ENCODE measurements at regions not wholly inside any gene's neighbourhood (a gene's known extent, or its start where the extent isn't known, plus 50 kb on each side); places are given as distances from the start of the nearest gene placed in this dataset.

- no peak for ATAC-seq
Measured at GRCh38 chr2:126775300-126775985, 119.5 kb downstream of the GYPC start.

GRCh38 chr2:126776255-126776654 lies 120.3 kb downstream of the GYPC start:
- no peak for ATAC-seq

GRCh38 chr2:126776692-126777619 lies 121.0 kb downstream of the GYPC start:
- peak; percentile 83 to 85 for ATAC-seq

GRCh38 chr2:126777620-126777978 lies 121.1 kb upstream of the TEX51 start:
- ATAC-seq: no peak

- no peak for ATAC-seq
Measured at GRCh38 chr2:126778561-126779501, 119.9 kb upstream of the TEX51 start.

- ATAC-seq: no peak
Measured at GRCh38 chr2:126781206-126781605, 117.5 kb upstream of the TEX51 start.

GRCh38 chr2:126781806-126782205 lies 116.9 kb upstream of the TEX51 start:
- ATAC-seq: no peak

GRCh38 chr2:126782648-126783047 lies 116.0 kb upstream of the TEX51 start:
- no peak for ATAC-seq

GRCh38 chr2:126783341-126783740 lies 115.3 kb upstream of the TEX51 start:
- no peak for ATAC-seq

GRCh38 chr2:126784045-126784444 lies 114.6 kb upstream of the TEX51 start:
- no peak for ATAC-seq

GRCh38 chr2:126784621-126785020 lies 114.1 kb upstream of the TEX51 start:
- ATAC-seq: no peak

GRCh38 chr2:126785236-126785635 lies 113.5 kb upstream of the TEX51 start:
- no peak for ATAC-seq

GRCh38 chr2:126785862-126786261 lies 112.8 kb upstream of the TEX51 start:
- ATAC-seq: no peak

- ATAC-seq: no peak
Measured at GRCh38 chr2:126786765-126787164, 111.9 kb upstream of the TEX51 start.

- ATAC-seq: no peak
Measured at GRCh38 chr2:126787289-126787688, 111.4 kb upstream of the TEX51 start.

GRCh38 chr2:126788113-126788512 lies 110.6 kb upstream of the TEX51 start:
- ATAC-seq: no peak

GRCh38 chr2:126788652-126789051 lies 110.0 kb upstream of the TEX51 start:
- ATAC-seq: no peak

GRCh38 chr2:126790987-126791780 lies 107.5 kb upstream of the TEX51 start:
- no peak for ATAC-seq

- ATAC-seq: no peak
Measured at GRCh38 chr2:126792186-126792585, 106.5 kb upstream of the TEX51 start.

- ATAC-seq: no peak
Measured at GRCh38 chr2:126792993-126793392, 105.7 kb upstream of the TEX51 start.

- ATAC-seq: no peak
Measured at GRCh38 chr2:126793885-126794613, 104.6 kb upstream of the TEX51 start.

Measured in activated CD4-positive, CD25-positive, alpha-beta regulatory T cell treated with anti-CD3 and anti-CD28 coated beads, Interleukin-2, amount 50 U/mL, for 24 hours (primary cell).